CD14-positive monocyte (primary cell): ENCODE measurements at regions not wholly inside any gene's neighbourhood (a gene's known extent, or its start where the extent isn't known, plus 50 kb on each side); places are given as distances from the start of the nearest gene placed in this dataset.

Experiments used
- DNase-seq, 3 donors: peaks; one replicate each; pipeline ENCODE4 v3.0.0-alpha.2; 2011 to 2022
- H2AFZ ChIP-seq: 2 replicates; pipeline ENCODE4 v1.6.0; 2012; ENCODE audit warnings: mild to moderate bottlenecking, low read depth, low read length, inconsistent platforms; ENCODE audit not compliant: insufficient read depth, poor library complexity, severe bottlenecking
- H3K27ac ChIP-seq, 2 donors: 1 replicate in 1 of 2; 2 replicates in 1 of 2; pipeline ENCODE4 v1.5.1; 2012 to 2013; ENCODE audit warnings: low read length in 2 of 2, control low read depth in 1 of 2, inconsistent platforms in 1 of 2, low read depth in 1 of 2, mild to moderate bottlenecking in 1 of 2
- H3K27me3 ChIP-seq, 2 donors: one replicate each; pipeline versions ENCODE4 v1.6.0 to v1.6.1; 2011 to 2013; ENCODE audit warnings: low read length in 2 of 2; ENCODE audit not compliant: control insufficient read depth in 2 of 2, insufficient read depth in 2 of 2
- H3K36me3 ChIP-seq, 2 donors: replicated peaks in 1 of 2; 1 replicate in 1 of 2; 2 replicates in 1 of 2; pipeline versions ENCODE4 v1.5.1 to v1.6.1; 2012 to 2013; ENCODE audit warnings: low read length in 2 of 2, control low read depth in 1 of 2, inconsistent platforms in 1 of 2, mild to moderate bottlenecking in 1 of 2; ENCODE audit not compliant: insufficient read depth in 2 of 2, control insufficient read depth in 1 of 2
- H3K4me1 ChIP-seq, 2 donors: 1 replicate in 1 of 2; 2 replicates in 1 of 2; pipeline versions ENCODE4 v1.5.1 to v1.6.1; 2012 to 2013; ENCODE audit warnings: low read length in 2 of 2, control low read depth in 1 of 2, inconsistent platforms in 1 of 2, mild to moderate bottlenecking in 1 of 2, moderate library complexity in 1 of 2; ENCODE audit not compliant: insufficient read depth in 2 of 2, control insufficient read depth in 1 of 2
- H3K4me2 ChIP-seq: replicated peaks from 2 replicates; pipeline ENCODE3; 2012; ENCODE audit warnings: low read length, moderate library complexity, mild to moderate bottlenecking; ENCODE audit not compliant: poor library complexity, severe bottlenecking; ENCODE audit errors: extremely low read depth
- H3K4me3 ChIP-seq, 3 experiments: fragments of 200-600 bp in 1 of 3; sonication (generic) in 1 of 3; replicated peaks in 1 of 3; 1 replicate in 2 of 3; 2 replicates in 1 of 3; pipeline ENCODE4 v1.5.1; 2011 to 2013; ENCODE audit warnings: low read length in 3 of 3, mild to moderate bottlenecking in 3 of 3, control low read depth in 2 of 3, low read depth in 2 of 3, inconsistent platforms in 1 of 3, moderate library complexity in 1 of 3
- H3K79me2 ChIP-seq: 2 replicates; pipeline ENCODE4 v1.6.0; 2012; ENCODE audit warnings: mild to moderate bottlenecking, control low read depth, inconsistent platforms, low read length, moderate library complexity; ENCODE audit not compliant: insufficient read depth
- H3K9ac ChIP-seq: 2 replicates; pipeline ENCODE4 v1.6.0; 2017; ENCODE audit warnings: low read length, mild to moderate bottlenecking; ENCODE audit not compliant: insufficient read depth, poor library complexity, severe bottlenecking
- H3K9me3 ChIP-seq, 2 donors: replicated peaks in 1 of 2; 1 replicate in 1 of 2; 2 replicates in 1 of 2; pipeline versions ENCODE4 v1.5.1 to v1.6.1; 2012 to 2013; ENCODE audit warnings: low read length in 2 of 2, control low read depth in 1 of 2; ENCODE audit not compliant: control insufficient read depth in 1 of 2, insufficient read depth in 1 of 2
- H4K20me1 ChIP-seq: 2 replicates; pipeline ENCODE4 v1.6.0; 2012; ENCODE audit warnings: mild to moderate bottlenecking, low read length, control low read depth, moderate library complexity; ENCODE audit not compliant: insufficient read depth
- H3K27ac Mint-ChIP-seq, 7 donors: one replicate each; pipeline ENCODE4 v1.8.0; 2020; ENCODE audit warnings: mild to moderate bottlenecking in 7 of 7, mixed read lengths in 7 of 7, moderate library complexity in 6 of 7, inconsistent platforms in 2 of 7
- H3K27me3 Mint-ChIP-seq, 3 donors: one replicate each; pipeline ENCODE4 v1.8.0; 2021 to 2022; ENCODE audit warnings: low read depth in 3 of 3, mild to moderate bottlenecking in 3 of 3, mixed read lengths in 3 of 3, moderate library complexity in 3 of 3, inconsistent platforms in 1 of 3
- H3K36me3 Mint-ChIP-seq, 2 donors: one replicate each; pipeline ENCODE4 v1.8.0; 2020; ENCODE audit warnings: mixed read lengths in 2 of 2, inconsistent platforms in 1 of 2, mild to moderate bottlenecking in 1 of 2
- H3K4me1 Mint-ChIP-seq: one replicate; pipeline ENCODE4 v1.8.0; 2020; ENCODE audit warnings: mild to moderate bottlenecking, mixed read lengths
- H3K4me3 Mint-ChIP-seq, 2 donors: one replicate each; pipeline ENCODE4 v1.8.0; 2020; ENCODE audit warnings: mild to moderate bottlenecking in 2 of 2, mixed read lengths in 2 of 2, moderate library complexity in 1 of 2
- H3K9me3 Mint-ChIP-seq, 7 donors: one replicate each; pipeline ENCODE4 v1.8.0; 2020 to 2022; ENCODE audit warnings: mixed read lengths in 7 of 7, mild to moderate bottlenecking in 6 of 7, moderate library complexity in 6 of 7, inconsistent platforms in 2 of 7
- WGBS: methylation state at CpG from one replicate; pipeline ENCODE4 v1.1.5; 2013; ENCODE audit warnings: missing lambda C conversion rate; ENCODE audit not compliant: insufficient coverage; 5-methylcytosine and 5-hydroxymethylcytosine counted together
- intact Hi-C, 2 donors: fragments of 100-400 bp; cut with micrococcal nuclease; formaldehyde crosslinking; loops; one replicate each; pipeline versions ENCODE4 v1.15.0 to v1.15.1; 2023
- TF ChIP-seq, protein P1 (sequence below): fragments of 200-600 bp; IDR thresholded peaks from one replicate; pipeline ENCODE4 v1.8.0; 2022; ENCODE audit warnings: antibody characterized with exemption, mild to moderate bottlenecking

DNA sequence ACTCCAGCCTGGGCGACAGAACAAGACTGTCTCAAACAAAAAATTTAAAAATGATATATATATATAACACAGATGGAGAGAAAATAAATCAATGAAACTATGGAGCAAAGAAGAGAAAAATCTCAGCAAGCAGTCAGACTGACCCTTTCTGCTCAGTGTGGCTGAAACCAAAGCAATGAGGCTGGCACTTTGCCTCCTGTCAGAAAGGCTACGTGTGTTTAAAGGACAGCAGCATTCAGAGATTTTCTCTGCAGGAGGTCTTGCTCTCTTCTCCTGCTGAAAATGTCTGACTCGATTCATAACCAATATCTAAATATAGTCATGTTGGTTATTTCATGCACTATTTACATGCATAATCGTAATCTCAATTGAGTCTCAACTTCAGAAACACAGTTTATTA lies 527.0 kb upstream of the JARID2 start:
- Mint-ChIP-seq H3K4me1 (peaks cover 79% of the 10 kb centered on the region), H3K27me3 (peaks cover 0 to 4% (median 3%) of the 10 kb centered on the region in 3 donors), H3K27ac (peak overlapping the region in 6 of 7 donors; percentile 88 to 100 (median 99)), H3K4me3 (no peak overlapping the region), H3K36me3 (peaks cover 6 to 8% of the 10 kb centered on the region in 2 donors), H3K9me3 (peaks cover 1 to 9% (median 3%) of the 10 kb centered on the region in 7 donors)
- Histone ChIP-seq H3K4me2 (no peak overlapping the region), H3K9ac (no peak overlapping the region), H2AFZ (peak overlapping the region; percentile 48), H3K4me3 (no peak overlapping the region), H3K27me3 (no peaks in the 10 kb centered on the region), H3K36me3 (no peaks in the 10 kb centered on the region), H3K4me1 (peaks cover 70 to 74% of the 10 kb centered on the region in 2 donors), H3K27ac (peak overlapping the region in 1 of 2 donors; percentile 99), H3K79me2 (no peaks in the 10 kb centered on the region), H4K20me1 (no peaks in the 10 kb centered on the region), H3K9me3 (no peaks in the 10 kb centered on the region)
- DNase-seq, result no peak
- intact Hi-C loops, result loop anchor here in 1 of 2 donors (10.0 kb wide), 1 partner anchor 444 kb away; no protein-coding TSS in a partner anchor
- TF ChIP-seq, protein P1, sequence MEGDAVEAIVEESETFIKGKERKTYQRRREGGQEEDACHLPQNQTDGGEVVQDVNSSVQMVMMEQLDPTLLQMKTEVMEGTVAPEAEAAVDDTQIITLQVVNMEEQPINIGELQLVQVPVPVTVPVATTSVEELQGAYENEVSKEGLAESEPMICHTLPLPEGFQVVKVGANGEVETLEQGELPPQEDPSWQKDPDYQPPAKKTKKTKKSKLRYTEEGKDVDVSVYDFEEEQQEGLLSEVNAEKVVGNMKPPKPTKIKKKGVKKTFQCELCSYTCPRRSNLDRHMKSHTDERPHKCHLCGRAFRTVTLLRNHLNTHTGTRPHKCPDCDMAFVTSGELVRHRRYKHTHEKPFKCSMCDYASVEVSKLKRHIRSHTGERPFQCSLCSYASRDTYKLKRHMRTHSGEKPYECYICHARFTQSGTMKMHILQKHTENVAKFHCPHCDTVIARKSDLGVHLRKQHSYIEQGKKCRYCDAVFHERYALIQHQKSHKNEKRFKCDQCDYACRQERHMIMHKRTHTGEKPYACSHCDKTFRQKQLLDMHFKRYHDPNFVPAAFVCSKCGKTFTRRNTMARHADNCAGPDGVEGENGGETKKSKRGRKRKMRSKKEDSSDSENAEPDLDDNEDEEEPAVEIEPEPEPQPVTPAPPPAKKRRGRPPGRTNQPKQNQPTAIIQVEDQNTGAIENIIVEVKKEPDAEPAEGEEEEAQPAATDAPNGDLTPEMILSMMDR, result no peak
- no CpG with 5 or more reads among the region's 4 CpGs for WGBS

DNA sequence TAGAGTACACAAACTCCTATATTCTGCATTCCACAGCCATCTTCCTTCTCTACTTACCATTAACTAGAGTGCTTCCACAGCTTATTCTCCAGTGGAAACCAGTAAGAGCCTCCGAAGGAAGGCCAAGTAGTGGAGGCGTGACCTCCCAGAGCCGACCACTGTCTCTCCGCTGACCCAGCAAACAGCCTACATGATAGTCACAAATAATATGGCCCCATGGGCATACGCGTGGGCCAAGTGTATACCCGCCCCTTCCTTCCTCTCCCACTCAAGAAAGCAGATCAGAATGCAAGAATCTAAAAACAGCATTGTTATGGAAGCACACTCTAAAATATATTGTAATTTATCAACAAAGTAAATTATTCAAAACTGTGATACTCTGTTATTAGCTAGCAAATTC lies 526.6 kb upstream of the JARID2 start:
- Histone ChIP-seq H3K79me2 (no peaks in the 10 kb centered on the region), H2AFZ (peak overlapping the region; percentile 48), H3K9ac (no peak overlapping the region), H3K4me1 (peaks cover 68 to 74% of the 10 kb centered on the region in 2 donors), H3K27ac (peak overlapping the region; percentile 45 to 99), H3K9me3 (no peaks in the 10 kb centered on the region), H3K36me3 (no peaks in the 10 kb centered on the region), H3K27me3 (no peaks in the 10 kb centered on the region), H3K4me3 (no peak overlapping the region), H3K4me2 (no peak overlapping the region), H4K20me1 (no peaks in the 10 kb centered on the region)
- peaks cover 1 to 9% (median 3%) of the 10 kb centered on the region in 7 donors for H3K9me3 Mint-ChIP-seq
- DNase-seq, result no peak
- peak overlapping the region; percentile 42 to 100 (median 99) for H3K27ac Mint-ChIP-seq
- peaks cover 76% of the 10 kb centered on the region for H3K4me1 Mint-ChIP-seq
- H3K4me3 Mint-ChIP-seq, result no peak overlapping the region
- intact Hi-C loops, result loop anchor here in 1 of 2 donors (10.0 kb wide), 1 partner anchor 444 kb away; no protein-coding TSS in a partner anchor
- peaks cover 0 to 4% (median 3%) of the 10 kb centered on the region in 3 donors for H3K27me3 Mint-ChIP-seq
- no CpG with 5 or more reads among the region's 7 CpGs for WGBS
- TF ChIP-seq, protein P1, result no peak
- peaks cover 5 to 8% of the 10 kb centered on the region in 2 donors for H3K36me3 Mint-ChIP-seq
